ENCODE measurements at regions not wholly inside any gene's neighbourhood (a gene's known extent, or its start where the extent isn't known, plus 50 kb on each side); places are given as distances from the start of the nearest gene placed in this dataset.

DNA sequence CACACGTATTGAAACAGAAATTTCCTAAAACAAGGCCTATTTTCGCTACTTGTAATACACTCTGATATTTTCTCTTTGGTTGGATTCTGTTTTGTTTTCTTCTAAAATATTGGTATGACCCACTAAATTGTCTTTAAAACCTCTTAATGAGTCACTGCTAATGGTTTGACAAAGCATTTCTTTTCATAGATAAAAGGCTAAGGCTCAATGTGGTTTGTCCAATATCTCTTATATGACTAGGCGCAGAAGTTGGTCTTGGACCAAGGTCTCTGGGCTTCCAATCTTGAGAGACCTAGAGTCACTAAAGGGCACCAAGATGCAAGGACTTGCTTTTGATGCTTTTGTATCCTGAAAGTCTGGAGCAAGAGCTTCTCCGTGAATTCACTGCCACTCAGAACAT is 498.2 kb upstream of the TCF4 start:
- H3K27me3 ChIP-seq (ENCODE audit: control insufficient read depth, insufficient read depth, low read length): no peaks in the 10 kb centered on the region
- H3K4me3 ChIP-seq (ENCODE audit: insufficient read depth, low read depth, low read length): no peak overlapping the region
- H3K36me3 ChIP-seq (replicated peaks; ENCODE audit: control insufficient read depth, insufficient read depth, low read length): no peaks in the 10 kb centered on the region
- no peak for DNase-seq

DNA sequence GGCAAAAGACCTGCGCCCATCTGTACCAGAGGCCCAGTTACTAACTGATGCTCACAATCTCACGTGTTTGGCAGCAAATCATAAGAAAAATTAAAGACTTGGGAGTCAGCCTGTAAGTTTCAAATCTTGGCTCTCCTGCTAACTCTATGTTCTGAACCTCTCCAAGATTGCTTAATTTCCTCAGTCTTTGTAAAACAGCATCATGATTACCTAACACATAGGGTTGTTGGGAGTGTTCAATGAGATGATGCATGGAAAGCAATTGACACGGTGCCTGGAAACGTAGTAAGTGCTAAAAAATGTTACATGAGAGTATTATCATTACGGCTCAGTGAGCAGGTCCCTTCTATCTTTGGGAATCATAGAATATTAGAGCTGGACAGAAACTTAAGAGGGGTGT is 497.6 kb upstream of the TCF4 start:
- H3K27me3 ChIP-seq (ENCODE audit: control insufficient read depth, insufficient read depth, low read length): no peaks in the 10 kb centered on the region
- DNase-seq: no peak
- H3K36me3 ChIP-seq (replicated peaks; ENCODE audit: control insufficient read depth, insufficient read depth, low read length): no peaks in the 10 kb centered on the region

DNA sequence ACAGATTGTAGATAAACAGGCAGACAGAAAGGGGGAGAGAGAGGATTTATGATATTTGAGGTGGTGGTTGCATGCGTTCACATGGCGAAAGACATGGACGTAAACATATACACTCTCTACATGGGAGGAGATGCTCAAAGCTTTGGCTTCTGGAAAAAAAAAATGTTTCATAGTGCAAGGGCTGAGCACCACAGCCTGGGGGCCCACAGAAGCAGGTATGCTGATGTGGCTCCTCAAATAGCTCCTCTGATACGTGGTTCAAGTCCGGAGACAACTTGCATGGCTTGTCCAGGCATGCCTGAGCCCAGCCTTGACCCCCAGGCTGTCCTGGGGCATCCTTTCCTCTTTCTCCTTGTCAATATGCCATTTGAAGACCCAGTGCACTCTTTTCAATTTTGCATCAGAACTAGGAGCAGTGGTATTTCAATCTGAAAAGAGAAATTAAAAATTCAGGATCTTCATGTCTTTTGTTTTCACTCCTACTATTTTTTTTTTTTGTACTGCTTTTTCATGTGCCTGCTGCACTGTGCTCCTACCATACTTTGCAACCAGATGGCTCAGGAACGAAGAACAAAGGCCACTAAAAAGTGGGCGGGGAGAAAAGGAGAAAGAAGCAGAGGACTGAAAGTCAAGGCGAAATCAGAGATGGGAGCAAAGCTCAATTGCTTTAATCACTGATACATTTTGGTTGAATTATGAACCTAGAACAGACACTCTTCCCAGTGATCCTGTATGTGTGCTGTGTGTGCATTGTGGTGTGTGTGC is 495.7 kb upstream of the TCF4 start:
- Histone ChIP-seq H3K27me3 (ENCODE audit: control insufficient read depth, insufficient read depth, low read length) (no peaks in the 10 kb centered on the region), H3K36me3 (replicated peaks; ENCODE audit: control insufficient read depth, insufficient read depth, low read length) (no peaks in the 10 kb centered on the region), H3K4me3 (ENCODE audit: insufficient read depth, low read depth, low read length) (no peak overlapping the region)
- DNase-seq: no peak

More for the DNA sequence above, 497.6 kb upstream of the TCF4 start:
- H3K4me3 ChIP-seq (ENCODE audit: insufficient read depth, low read depth, low read length): no peak overlapping the region

DNA sequence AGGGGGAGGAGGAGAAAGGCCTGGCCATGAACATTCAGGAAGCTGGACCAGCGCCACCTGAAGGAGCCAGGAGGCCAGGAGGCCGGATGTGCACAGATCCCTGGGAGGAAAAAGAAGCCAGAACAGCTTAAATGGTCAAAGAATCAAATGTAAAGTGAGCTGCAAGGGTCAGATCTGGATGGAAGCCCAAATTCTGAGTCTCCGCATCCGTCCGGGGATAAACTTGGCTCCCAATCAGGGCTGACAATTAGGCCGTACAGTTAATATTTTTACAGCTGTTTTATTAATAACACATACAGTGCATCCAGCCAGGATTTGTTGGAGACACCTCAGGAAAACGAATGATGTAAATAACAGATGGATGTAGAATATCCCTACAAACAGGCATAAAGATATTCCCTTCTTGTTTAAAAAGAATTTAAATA is 495.1 kb upstream of the TCF4 start:
- H3K36me3 ChIP-seq (replicated peaks; ENCODE audit: control insufficient read depth, insufficient read depth, low read length): no peaks in the 10 kb centered on the region
- no peaks in the 10 kb centered on the region for H3K27me3 ChIP-seq (ENCODE audit: control insufficient read depth, insufficient read depth, low read length)
- no peak overlapping the region for H3K4me3 ChIP-seq (ENCODE audit: insufficient read depth, low read depth, low read length)
- no peak for DNase-seq

DNA sequence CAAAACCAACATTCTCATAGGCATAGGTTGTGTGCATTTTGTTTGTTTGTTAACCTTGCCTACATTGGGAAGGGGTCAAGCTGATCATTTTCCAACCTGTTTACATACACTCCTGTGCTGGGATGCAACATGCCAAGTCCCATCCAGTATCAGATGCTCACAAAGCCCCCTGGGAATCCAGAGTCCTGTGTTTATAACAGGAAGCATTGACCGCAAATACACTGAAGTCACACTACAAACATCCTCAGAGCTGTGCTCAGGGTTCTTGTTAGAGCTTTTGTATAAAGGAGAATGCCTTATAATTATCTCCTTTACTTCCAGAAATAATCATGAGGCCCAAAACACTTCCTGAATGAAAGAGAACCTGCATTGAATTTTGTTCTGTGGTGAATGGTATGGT is 488.7 kb upstream of the TCF4 start:
- Histone ChIP-seq H3K4me3 (ENCODE audit: insufficient read depth, low read depth, low read length) (no peak overlapping the region), H3K36me3 (replicated peaks; ENCODE audit: control insufficient read depth, insufficient read depth, low read length) (no peaks in the 10 kb centered on the region), H3K27me3 (ENCODE audit: control insufficient read depth, insufficient read depth, low read length) (no peaks in the 10 kb centered on the region)
- DNase-seq: no peak

DNA sequence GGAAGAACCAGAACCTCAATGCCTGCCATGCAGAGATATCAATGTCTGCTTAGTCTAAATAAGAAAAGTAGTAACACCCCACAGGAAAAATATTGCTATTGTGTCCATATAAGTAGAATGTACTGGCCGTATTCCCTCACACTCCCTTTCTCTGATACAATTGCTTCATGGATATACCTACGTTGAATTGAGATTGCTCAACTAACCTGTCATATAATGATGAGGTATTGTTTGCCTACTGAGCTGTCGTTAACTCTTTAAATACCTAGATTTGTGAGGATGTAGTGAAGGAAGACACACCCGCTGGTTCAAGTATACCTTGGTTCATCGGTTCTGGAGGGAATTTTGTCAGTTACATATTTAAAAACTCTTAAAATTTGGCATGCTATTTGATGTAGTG is 480.7 kb upstream of the TCF4 start:
- H3K36me3 ChIP-seq (replicated peaks; ENCODE audit: control insufficient read depth, insufficient read depth, low read length): no peaks in the 10 kb centered on the region
- no peak for DNase-seq
- no peaks in the 10 kb centered on the region for H3K27me3 ChIP-seq (ENCODE audit: control insufficient read depth, insufficient read depth, low read length)

DNA sequence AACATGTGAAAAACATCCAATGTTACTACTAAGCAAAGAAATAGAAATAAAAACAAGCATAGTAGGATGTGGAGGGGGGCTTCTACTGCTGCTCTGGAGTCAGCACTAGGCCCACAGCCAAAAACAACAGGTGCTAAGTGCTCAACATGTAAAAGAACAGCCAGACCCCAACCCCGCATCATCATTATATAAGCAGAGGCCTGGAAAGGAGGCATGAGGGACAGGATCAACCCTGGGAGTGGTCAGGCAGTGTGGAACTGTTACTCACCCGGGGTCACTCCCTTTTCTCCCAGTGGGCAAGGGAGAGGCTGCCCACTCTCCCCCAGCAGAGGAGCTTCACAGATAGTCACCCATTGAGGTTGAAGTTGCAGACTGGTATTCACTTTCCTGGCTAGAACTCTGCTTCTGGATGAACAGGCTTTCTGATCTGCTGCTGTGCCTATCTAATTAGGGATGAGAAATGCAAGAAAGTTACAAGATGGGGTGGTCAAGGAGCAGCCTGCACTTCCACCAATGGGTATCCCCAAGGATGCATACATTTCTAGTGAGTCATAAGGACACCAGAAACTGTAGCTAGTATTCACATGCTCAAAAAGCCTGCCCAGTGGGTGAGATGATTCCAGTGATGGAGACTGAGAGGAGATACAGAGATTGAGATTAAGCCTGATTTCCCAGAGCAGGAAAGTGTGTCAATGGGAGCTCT is 480.1 kb upstream of the TCF4 start:
- no peak for DNase-seq
- Histone ChIP-seq H3K27me3 (ENCODE audit: control insufficient read depth, insufficient read depth, low read length) (no peaks in the 10 kb centered on the region), H3K4me3 (ENCODE audit: insufficient read depth, low read depth, low read length) (no peak overlapping the region), H3K36me3 (replicated peaks; ENCODE audit: control insufficient read depth, insufficient read depth, low read length) (no peaks in the 10 kb centered on the region)

More for the DNA sequence above, 480.7 kb upstream of the TCF4 start:
- no peak overlapping the region for H3K4me3 ChIP-seq (ENCODE audit: insufficient read depth, low read depth, low read length)

DNA sequence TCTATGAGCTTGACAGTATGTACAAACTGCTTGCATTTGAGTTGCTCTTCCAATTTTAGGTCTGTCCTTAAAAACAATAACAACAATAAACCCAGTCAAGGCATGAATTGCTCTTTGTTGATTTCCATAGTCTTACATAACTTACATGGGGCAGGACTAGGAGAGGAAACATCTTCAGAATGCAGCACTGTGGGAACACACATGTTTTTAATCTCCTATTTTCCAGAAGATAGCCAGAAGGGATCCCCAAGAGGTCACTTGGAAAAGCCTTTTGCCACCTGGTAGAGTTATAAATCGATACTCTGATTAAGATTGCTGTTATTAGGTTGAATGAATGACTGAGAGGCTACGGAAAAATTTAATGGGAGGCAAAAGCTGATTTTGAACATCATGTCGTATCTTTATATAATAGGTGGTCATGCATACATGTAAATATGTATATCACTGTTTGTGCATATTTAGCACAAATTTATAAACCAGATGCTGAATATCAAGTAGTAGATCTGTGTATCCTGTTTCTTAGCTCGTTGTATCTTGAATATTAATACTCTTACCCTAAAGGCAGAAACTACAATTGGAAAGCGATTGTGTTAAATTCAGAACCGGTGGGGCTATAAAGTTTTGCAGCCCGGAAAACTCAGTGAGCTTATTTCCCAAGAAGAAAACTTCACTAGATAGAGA is 479.4 kb upstream of the TCF4 start:
- Histone ChIP-seq H3K27me3 (ENCODE audit: control insufficient read depth, insufficient read depth, low read length) (no peaks in the 10 kb centered on the region), H3K4me3 (ENCODE audit: insufficient read depth, low read depth, low read length) (no peak overlapping the region), H3K36me3 (replicated peaks; ENCODE audit: control insufficient read depth, insufficient read depth, low read length) (no peaks in the 10 kb centered on the region)
- no peak for DNase-seq

DNA sequence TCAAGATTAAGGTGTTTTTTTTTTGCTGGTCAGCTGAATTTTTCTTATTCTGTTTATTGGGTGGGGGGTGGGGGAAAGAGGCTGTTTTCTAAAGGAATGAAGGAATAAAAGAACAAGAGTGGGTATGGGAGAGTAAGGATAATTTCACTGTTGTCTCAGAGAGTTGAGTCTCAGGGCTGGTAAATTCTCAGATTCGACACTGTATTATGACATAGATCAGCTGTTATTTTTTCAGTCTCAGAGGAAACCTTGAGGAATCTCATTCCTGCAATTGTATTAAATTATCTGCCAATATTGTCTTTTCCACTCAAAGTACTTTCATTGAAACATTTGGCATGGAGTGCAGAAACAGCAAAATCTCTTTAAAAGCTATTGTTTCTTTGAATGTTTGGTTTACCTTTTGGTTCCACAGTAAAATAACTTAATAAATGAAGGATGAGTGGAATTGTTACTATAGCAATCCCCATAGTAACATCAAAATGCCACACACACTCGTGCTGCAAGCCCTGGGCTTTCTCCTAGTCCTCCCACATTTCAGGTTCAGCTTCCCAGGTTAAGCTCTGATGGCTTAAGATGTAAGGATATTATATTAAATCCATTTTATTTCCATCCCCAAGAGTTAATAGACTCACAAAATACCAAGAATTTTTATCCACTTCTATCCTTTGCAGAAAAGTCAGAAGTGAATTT is 478.7 kb upstream of the TCF4 start:
- Histone ChIP-seq H3K4me3 (ENCODE audit: insufficient read depth, low read depth, low read length) (no peak overlapping the region), H3K36me3 (replicated peaks; ENCODE audit: control insufficient read depth, insufficient read depth, low read length) (no peaks in the 10 kb centered on the region), H3K27me3 (ENCODE audit: control insufficient read depth, insufficient read depth, low read length) (no peaks in the 10 kb centered on the region)
- DNase-seq: no peak

DNA sequence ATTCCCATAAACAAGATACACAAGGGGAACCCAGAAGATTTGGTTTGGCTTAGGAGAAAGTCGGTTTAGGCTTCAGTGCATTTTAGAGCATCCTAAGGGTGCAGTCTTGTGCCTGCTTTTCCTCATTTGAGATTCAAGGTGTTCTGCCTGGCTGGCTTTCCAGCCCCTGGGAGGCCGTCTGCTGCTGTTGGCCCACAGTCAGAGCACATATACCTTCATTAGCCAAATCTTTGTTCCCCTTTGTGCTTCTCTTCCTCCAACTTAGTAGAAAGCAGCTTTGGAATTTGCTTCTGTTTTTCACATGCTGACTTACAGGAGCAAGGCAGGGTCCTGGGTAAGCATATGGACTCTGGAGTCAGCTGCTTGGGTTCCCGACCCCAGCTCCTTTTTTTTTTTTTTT is 477.1 kb upstream of the TCF4 start:
- DNase-seq: no peak
- H3K27me3 ChIP-seq (ENCODE audit: control insufficient read depth, insufficient read depth, low read length): no peaks in the 10 kb centered on the region
- H3K36me3 ChIP-seq (replicated peaks; ENCODE audit: control insufficient read depth, insufficient read depth, low read length): no peaks in the 10 kb centered on the region
- H3K4me3 ChIP-seq (ENCODE audit: insufficient read depth, low read depth, low read length): no peak overlapping the region

DNA sequence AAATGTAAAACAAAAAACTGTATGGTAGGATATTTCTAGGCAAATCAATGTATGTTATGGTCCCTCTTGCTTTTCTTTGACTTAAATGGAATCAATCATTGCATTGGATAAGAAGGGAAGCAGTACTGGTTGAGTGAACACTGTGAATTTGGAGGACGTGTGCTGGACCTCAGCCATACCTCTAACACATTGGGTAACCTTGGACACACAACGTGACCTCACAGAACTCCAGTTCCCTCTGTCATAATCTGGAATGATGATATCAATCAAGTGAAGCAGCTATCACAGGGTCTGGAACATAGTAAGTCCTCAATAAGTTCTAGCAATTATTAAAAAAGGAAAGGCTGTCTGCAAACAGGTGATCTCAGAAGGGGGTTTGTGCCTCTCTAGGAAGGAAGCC is 474.9 kb upstream of the TCF4 start:
- DNase-seq: no peak
- no peaks in the 10 kb centered on the region for H3K36me3 ChIP-seq (replicated peaks; ENCODE audit: control insufficient read depth, insufficient read depth, low read length)
- no peaks in the 10 kb centered on the region for H3K27me3 ChIP-seq (ENCODE audit: control insufficient read depth, insufficient read depth, low read length)
- no peak overlapping the region for H3K4me3 ChIP-seq (ENCODE audit: insufficient read depth, low read depth, low read length)

DNA sequence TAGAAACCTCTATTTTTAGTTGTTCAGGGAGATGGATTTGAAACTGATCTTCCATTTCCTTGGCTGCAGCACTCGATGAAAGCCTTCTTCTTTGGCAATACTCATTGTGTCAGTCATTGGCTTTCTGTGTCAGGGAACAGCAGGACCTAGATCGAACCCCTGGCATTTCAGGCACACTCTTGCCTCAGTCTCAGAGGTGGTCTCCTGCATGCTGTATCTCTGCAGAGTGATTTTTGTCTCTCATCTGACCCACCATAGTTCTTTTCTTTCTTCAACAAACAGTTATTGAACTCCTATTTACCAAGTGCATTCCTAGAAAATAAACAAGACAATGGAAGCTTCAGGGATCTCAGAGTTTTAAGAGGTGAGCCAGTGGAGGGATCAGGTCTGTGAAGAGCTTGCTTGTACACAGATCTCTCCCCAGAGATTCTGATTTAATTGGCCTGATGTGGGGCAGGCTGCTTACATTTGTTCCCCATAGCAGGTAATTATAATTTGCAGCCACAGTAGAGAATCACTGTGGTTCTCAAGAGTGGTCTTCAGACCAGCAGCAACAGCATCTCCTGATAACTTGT is 473.1 kb upstream of the TCF4 start:
- H3K4me3 ChIP-seq (ENCODE audit: insufficient read depth, low read depth, low read length): no peak overlapping the region
- no peaks in the 10 kb centered on the region for H3K27me3 ChIP-seq (ENCODE audit: control insufficient read depth, insufficient read depth, low read length)
- peak; percentile 17 for DNase-seq
- no peaks in the 10 kb centered on the region for H3K36me3 ChIP-seq (replicated peaks; ENCODE audit: control insufficient read depth, insufficient read depth, low read length)

DNA sequence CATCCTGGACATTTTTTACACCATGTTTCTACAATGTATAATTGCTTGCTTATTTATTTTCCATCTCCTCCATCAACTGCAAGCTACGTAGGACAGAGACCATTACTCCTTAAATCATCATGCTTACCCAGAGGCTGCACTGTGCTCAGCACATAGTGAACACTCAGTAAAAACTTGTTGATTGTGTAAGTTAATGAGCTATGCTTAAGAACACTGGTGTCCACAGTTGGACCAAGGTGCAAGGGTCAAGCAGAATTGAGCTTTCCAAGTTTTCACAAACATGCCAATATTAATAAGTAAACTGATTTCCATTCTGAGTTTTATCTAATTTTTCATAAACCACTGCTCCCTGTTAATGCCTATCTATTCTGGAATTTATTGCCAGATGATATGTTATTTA is 464.2 kb upstream of the TCF4 start:
- H3K4me3 ChIP-seq (ENCODE audit: insufficient read depth, low read depth, low read length): no peak overlapping the region
- no peaks in the 10 kb centered on the region for H3K27me3 ChIP-seq (ENCODE audit: control insufficient read depth, insufficient read depth, low read length)
- no peak for DNase-seq
- H3K36me3 ChIP-seq (replicated peaks; ENCODE audit: control insufficient read depth, insufficient read depth, low read length): no peaks in the 10 kb centered on the region

DNA sequence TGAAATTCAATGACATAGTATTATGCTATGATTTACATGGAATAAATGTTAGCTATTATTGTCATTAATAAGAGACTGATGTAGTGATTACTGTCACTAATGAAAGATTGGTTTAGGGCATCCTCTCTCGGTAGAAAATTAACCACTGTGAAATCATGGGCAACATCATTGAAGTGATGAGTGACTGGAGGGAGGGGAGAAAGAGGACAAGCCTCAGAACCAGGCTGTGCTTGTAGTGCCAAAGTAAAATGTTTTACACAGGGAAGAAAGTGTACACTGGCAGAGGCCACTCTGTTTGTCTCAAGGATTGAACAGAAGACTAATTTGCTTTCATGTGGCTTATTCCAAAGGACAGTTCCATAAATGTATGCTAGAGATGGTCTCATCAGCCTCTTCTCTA is 456.2 kb upstream of the TCF4 start:
- Histone ChIP-seq H3K27me3 (ENCODE audit: control insufficient read depth, insufficient read depth, low read length) (no peaks in the 10 kb centered on the region), H3K4me3 (ENCODE audit: insufficient read depth, low read depth, low read length) (no peak overlapping the region), H3K36me3 (replicated peaks; ENCODE audit: control insufficient read depth, insufficient read depth, low read length) (no peaks in the 10 kb centered on the region)
- DNase-seq: no peak

All from H7 (cell line).